WERI-Rb-1 (cell line): ENCODE measurements at regions not wholly inside any gene's neighbourhood (a gene's known extent, or its start where the extent isn't known, plus 50 kb on each side); places are given as distances from the start of the nearest gene placed in this dataset.

ENCODE experiments used
- DNase-seq: peaks from one replicate; pipeline ENCODE4 v3.0.0-alpha.2; 2020
- H3K27ac ChIP-seq: fragments of 250-450 bp; sonication (Bioruptor Pico); 2 replicates; pipeline ENCODE4 v1.5.1; 2020; ENCODE audit warnings: mild to moderate bottlenecking, moderate library complexity
- H3K27me3 ChIP-seq: fragments of 250-450 bp; sonication (Bioruptor Pico); 2 replicates; pipeline ENCODE4 v1.5.1; 2021; ENCODE audit warnings: mild to moderate bottlenecking, low read depth, moderate library complexity; ENCODE audit not compliant: insufficient read depth, severe bottlenecking
- H3K36me3 ChIP-seq: fragments of 250-450 bp; sonication (Bioruptor Pico); 2 replicates; pipeline ENCODE4 v1.5.1; 2020; ENCODE audit warnings: mild to moderate bottlenecking, moderate library complexity
- H3K4me3 ChIP-seq: 2 replicates; pipeline ENCODE4 v1.5.1; 2011; ENCODE audit warnings: low read depth, mild to moderate bottlenecking, control low read depth, low read length
- H3K9me3 ChIP-seq: fragments of 250-450 bp; sonication (Bioruptor Pico); 2 replicates; pipeline ENCODE4 v1.5.1; 2021; ENCODE audit warnings: mild to moderate bottlenecking, moderate library complexity; ENCODE audit not compliant: severe bottlenecking
- TF ChIP-seq, protein P1 (sequence below): IDR thresholded peaks from 2 replicates; pipeline ENCODE4 v1.5.1; 2011; ENCODE audit warnings: low read depth, mild to moderate bottlenecking, control low read depth, inconsistent platforms, low read length

- no peak overlapping the region for H3K27ac ChIP-seq
- no peaks in the 10 kb centered on the region for H3K9me3 ChIP-seq
- DNase-seq = no peak
- TF ChIP-seq, protein P1, sequence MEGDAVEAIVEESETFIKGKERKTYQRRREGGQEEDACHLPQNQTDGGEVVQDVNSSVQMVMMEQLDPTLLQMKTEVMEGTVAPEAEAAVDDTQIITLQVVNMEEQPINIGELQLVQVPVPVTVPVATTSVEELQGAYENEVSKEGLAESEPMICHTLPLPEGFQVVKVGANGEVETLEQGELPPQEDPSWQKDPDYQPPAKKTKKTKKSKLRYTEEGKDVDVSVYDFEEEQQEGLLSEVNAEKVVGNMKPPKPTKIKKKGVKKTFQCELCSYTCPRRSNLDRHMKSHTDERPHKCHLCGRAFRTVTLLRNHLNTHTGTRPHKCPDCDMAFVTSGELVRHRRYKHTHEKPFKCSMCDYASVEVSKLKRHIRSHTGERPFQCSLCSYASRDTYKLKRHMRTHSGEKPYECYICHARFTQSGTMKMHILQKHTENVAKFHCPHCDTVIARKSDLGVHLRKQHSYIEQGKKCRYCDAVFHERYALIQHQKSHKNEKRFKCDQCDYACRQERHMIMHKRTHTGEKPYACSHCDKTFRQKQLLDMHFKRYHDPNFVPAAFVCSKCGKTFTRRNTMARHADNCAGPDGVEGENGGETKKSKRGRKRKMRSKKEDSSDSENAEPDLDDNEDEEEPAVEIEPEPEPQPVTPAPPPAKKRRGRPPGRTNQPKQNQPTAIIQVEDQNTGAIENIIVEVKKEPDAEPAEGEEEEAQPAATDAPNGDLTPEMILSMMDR = no peak
- H3K27me3 ChIP-seq = peaks cover 67% of the 10 kb centered on the region
- no peak overlapping the region for H3K4me3 ChIP-seq
- no peaks in the 10 kb centered on the region for H3K36me3 ChIP-seq
These were observed 104.8 kb upstream of the CCDC68 start for GRCh38 chr18:55064073-55064472.

DNA sequence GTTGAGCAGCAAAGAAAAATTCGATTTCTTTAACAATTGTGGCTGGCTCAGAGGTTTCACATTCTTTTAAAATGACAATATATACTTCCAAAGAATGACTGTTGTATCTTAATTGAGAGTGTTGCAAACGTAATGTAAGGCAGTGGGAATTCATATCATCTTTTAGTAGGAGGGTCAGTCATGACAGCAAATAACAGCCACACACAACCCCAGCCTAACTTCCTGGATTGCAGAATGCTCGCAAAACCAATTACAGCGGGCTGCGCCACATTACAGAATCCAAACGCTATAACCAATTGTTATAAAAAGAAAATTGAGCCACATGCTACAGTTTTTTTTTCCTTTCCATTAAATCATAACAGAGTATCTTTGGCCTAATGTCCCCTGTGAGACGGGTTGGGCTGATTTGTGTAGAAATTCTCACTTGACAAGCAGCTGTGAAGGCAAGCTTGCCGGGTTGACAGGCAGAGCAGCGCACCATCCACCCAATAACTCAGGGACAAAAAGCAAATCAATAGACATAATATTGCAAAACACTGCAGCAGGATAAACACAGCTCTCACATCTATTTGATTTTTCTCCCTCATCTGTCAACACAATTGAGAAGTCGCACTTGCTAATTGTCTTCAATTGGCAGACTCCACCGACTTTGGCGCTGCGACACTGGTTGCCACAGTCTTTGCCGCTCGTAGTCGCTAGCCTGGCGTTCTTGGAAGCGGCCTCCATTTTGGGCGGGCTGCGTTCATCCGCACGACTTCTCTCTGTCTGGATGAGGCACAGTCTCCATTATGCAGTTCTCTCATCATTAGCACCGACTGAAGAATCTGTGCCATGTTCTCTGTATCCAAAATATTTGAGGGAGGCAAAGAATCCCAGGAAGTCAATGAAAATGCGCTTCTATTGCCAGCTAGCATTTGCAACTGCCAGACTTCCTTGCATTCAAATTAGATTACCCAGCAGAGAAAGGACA lies 95.0 kb upstream of the CCDC68 start:
- H3K9me3 ChIP-seq = no peaks in the 10 kb centered on the region
- H3K27ac ChIP-seq = no peak overlapping the region
- no peaks in the 10 kb centered on the region for H3K36me3 ChIP-seq
- no peak overlapping the region for H3K4me3 ChIP-seq
- H3K27me3 ChIP-seq = peaks cover 58% of the 10 kb centered on the region
- DNase-seq = no peak
- TF ChIP-seq, protein P1 = no peak

DNA sequence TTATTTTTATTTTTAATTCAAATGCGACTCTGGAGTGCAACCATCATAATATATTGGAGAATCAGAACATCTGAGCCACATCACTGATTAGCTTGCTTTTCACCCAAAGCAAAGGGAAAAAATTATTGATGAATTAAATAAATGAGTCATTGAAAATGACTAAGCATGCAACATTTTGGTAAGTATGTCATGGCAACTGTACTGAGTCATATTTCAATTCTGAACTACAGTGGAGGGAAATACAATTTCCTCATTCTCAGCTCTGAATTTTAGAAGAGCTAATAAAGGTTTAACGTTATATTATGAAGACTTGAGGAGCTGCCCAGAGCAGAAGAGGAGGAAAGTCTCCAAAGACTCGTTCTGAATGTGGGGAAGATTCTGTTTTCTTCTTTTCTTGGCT lies 89.6 kb upstream of the CCDC68 start:
- TF ChIP-seq, protein P1 = no peak
- Histone ChIP-seq H3K9me3 (no peaks in the 10 kb centered on the region), H3K36me3 (no peaks in the 10 kb centered on the region), H3K4me3 (no peak overlapping the region), H3K27me3 (peaks cover 45% of the 10 kb centered on the region), H3K27ac (no peak overlapping the region)
- DNase-seq = no peak

GRCh38 chr18:55047546-55047945 lies 88.3 kb upstream of the CCDC68 start:
- no peak overlapping the region for H3K4me3 ChIP-seq
- H3K36me3 ChIP-seq = no peaks in the 10 kb centered on the region
- TF ChIP-seq, protein P1 = no peak
- peaks cover 41% of the 10 kb centered on the region for H3K27me3 ChIP-seq
- no peaks in the 10 kb centered on the region for H3K9me3 ChIP-seq
- no peak overlapping the region for H3K27ac ChIP-seq
- no peak for DNase-seq

- TF ChIP-seq, protein P1 = no peak
- Histone ChIP-seq H3K4me3 (no peak overlapping the region), H3K36me3 (no peaks in the 10 kb centered on the region), H3K27ac (no peak overlapping the region), H3K9me3 (no peaks in the 10 kb centered on the region), H3K27me3 (peaks cover 35% of the 10 kb centered on the region)
- no peak for DNase-seq
These were observed 82.1 kb upstream of the CCDC68 start for GRCh38 chr18:55041366-55041765.
